ENCODE measurements at regions not wholly inside any gene's neighbourhood (a gene's known extent, or its start where the extent isn't known, plus 50 kb on each side); places are given as distances from the start of the nearest gene placed in this dataset.

- DNase-seq: peak in 1 of 2 donors; percentile 29
Observed at GRCh38 chr1:108082738-108083562, 117.2 kb downstream of the SLC25A24 start.

- no peak for DNase-seq
Observed at GRCh38 chr1:108082001-108082400, 117.0 kb upstream of the VAV3 start.

GRCh38 chr1:108080448-108080847, 115.5 kb upstream of the VAV3 start:
- peak; percentile 23 to 46 for DNase-seq

- DNase-seq: peak; percentile 60 to 66
Observed at GRCh38 chr1:108079440-108080025, 114.6 kb upstream of the VAV3 start.

- DNase-seq: peak; percentile 56 to 57
Observed at GRCh38 chr1:108077991-108078390, 113.0 kb upstream of the VAV3 start.

- DNase-seq: no peak
Observed at GRCh38 chr1:108075055-108075454, 110.1 kb upstream of the VAV3 start.

- no peak for DNase-seq
Observed at GRCh38 chr1:108072776-108073175, 107.8 kb upstream of the VAV3 start.

GRCh38 chr1:108072212-108072611, 107.2 kb upstream of the VAV3 start:
- no peak for DNase-seq

- no peak for DNase-seq
Observed at GRCh38 chr1:108071601-108072000, 106.6 kb upstream of the VAV3 start.

- no peak for DNase-seq
Observed at GRCh38 chr1:108070662-108071061, 105.7 kb upstream of the VAV3 start.

- peak in 1 of 2 donors; percentile 33 for DNase-seq
Observed at GRCh38 chr1:108067884-108068540, 103.0 kb upstream of the VAV3 start.

GRCh38 chr1:108066808-108067207, 101.8 kb upstream of the VAV3 start:
- DNase-seq: no peak

GRCh38 chr1:108064255-108064654, 99.3 kb upstream of the VAV3 start:
- no peak for DNase-seq

GRCh38 chr1:108063703-108064102, 98.7 kb upstream of the VAV3 start:
- no peak for DNase-seq

GRCh38 chr1:108059945-108060344, 95.0 kb upstream of the VAV3 start:
- DNase-seq: no peak

GRCh38 chr1:108057541-108057940, 92.6 kb upstream of the VAV3 start:
- DNase-seq: peak in 1 of 2 donors; percentile 55

GRCh38 chr1:108056436-108056990, 91.5 kb upstream of the VAV3 start:
- DNase-seq: no peak

GRCh38 chr1:108055387-108055786, 90.4 kb upstream of the VAV3 start:
- no peak for DNase-seq

- DNase-seq: no peak
Observed at GRCh38 chr1:108054396-108054795, 89.4 kb upstream of the VAV3 start.

- no peak for DNase-seq
Observed at GRCh38 chr1:108053270-108054013, 88.5 kb upstream of the VAV3 start.

GRCh38 chr1:108051631-108052377, 86.8 kb upstream of the VAV3 start:
- DNase-seq: no peak
